Prostate gland (tissue), 2 donors: ENCODE measurements at regions not wholly inside any gene's neighbourhood (a gene's known extent, or its start where the extent isn't known, plus 50 kb on each side); places are given as distances from the start of the nearest gene placed in this dataset.
A peak's percentile ranks its signal among the peaks of the same experiment; 100 is the strongest.

Source experiments
- DNase-seq: peaks from one replicate; pipeline ENCODE4 v3.0.0-alpha.2; 2019; ENCODE audit warnings: low spot score
- H3K27ac ChIP-seq, 2 donors: fragments of 200-600 bp; sonication (generic); 2 replicates each; pipeline ENCODE4 v1.5.1; 2017 to 2019
- H3K27me3 ChIP-seq: fragments of 200-600 bp; sonication (generic); replicated peaks from 2 replicates; pipeline ENCODE4 v1.5.1; 2019; ENCODE audit not compliant: insufficient read depth
- H3K36me3 ChIP-seq, 2 donors: fragments of 200-600 bp; sonication (generic); 1 replicate in 1 of 2; 2 replicates in 1 of 2; pipeline versions ENCODE4 v1.5.1 to v1.8.1; 2017 to 2019
- H3K4me1 ChIP-seq: fragments of 200-600 bp; sonication (generic); replicated peaks from 2 replicates; pipeline ENCODE4 v1.5.1; 2019
- H3K4me3 ChIP-seq, 2 donors: fragments of 200-600 bp; sonication (generic); 2 replicates each; pipeline ENCODE4 v1.5.1; 2017 to 2019
- H3K9me3 ChIP-seq: fragments of 200-600 bp; sonication (generic); 2 replicates; pipeline ENCODE4 v1.5.1; 2017
- CTCF ChIP-seq, 4 experiments: fragments of 200-600 bp in 2 of 4; fragments of 450-650 bp in 2 of 4; sonication (generic) in 2 of 4; IDR thresholded peaks; 1 replicate in 3 of 4; 2 replicates in 1 of 4; pipeline ENCODE4 v1.5.1; 2016 to 2019; ENCODE audit warnings: antibody characterized with exemption in 4 of 4, mild to moderate bottlenecking in 2 of 4, moderate library complexity in 2 of 4
- POLR2A ChIP-seq: fragments of 450-650 bp; IDR thresholded peaks from one replicate; pipeline ENCODE4 v1.6.1; 2016; ENCODE audit warnings: antibody characterized with exemption, mild to moderate bottlenecking
- POLR2AphosphoS5 ChIP-seq: sonication (generic); formaldehyde crosslinking; IDR thresholded peaks from one replicate; pipeline ENCODE4 v1.6.1; 2017; ENCODE audit warnings: antibody characterized with exemption
- WGBS: methylation state at CpG from one replicate; pipeline ENCODE4 v1.1.5; 2018; 5-methylcytosine and 5-hydroxymethylcytosine counted together
- intact Hi-C: fragments of 100-400 bp; cut with DNase I; formaldehyde crosslinking; loops from one replicate; pipeline ENCODE4 v1.14.2; 2022

DNA sequence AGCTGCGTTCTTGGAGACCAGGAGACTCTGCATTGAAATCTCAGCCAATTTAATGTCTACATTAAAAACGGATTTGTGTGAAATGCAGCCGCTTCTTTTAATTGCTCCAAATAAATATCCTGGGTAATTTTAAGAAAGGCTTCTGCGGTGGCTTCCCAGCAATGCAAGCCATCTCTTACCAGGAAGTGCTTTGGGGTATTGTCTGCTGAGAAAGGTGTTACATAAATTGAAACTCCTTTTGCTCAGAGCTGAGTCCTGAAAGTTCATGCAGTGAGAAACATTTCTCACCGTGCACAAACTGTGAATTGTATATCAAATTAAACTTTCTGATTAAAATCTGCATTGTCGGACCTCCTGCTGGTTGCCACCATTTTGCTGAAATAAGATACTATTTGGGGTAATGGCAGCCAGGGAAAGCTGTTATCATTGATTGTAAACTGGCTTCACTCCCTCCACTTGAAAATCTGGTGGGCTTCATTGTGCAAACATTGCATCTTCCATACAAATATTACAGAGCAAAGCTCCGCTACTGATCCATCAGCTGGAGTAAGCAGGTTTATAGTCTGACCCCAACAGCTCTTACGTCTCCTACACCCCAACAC lies 59.5 kb downstream of the ZIC5 start:
- Histone ChIP-seq H3K9me3 (no peaks in the 10 kb centered on the region), H3K36me3 (no peaks in the 10 kb centered on the region), H3K27me3 (no peaks in the 10 kb centered on the region), H3K27ac (no peak overlapping the region), H3K4me1 (no peaks in the 10 kb centered on the region), H3K4me3 (no peak overlapping the region)
- intact Hi-C loops: no loop called here
- no peak for DNase-seq
- no peak for TF ChIP-seq POLR2AphosphoS5
- TF ChIP-seq POLR2A: no peak
- no peak for TF ChIP-seq CTCF (IDR thresholded peaks at IDR 0.05)
- WGBS: 39% methylated on average over 8 of the region's 8 CpGs

DNA sequence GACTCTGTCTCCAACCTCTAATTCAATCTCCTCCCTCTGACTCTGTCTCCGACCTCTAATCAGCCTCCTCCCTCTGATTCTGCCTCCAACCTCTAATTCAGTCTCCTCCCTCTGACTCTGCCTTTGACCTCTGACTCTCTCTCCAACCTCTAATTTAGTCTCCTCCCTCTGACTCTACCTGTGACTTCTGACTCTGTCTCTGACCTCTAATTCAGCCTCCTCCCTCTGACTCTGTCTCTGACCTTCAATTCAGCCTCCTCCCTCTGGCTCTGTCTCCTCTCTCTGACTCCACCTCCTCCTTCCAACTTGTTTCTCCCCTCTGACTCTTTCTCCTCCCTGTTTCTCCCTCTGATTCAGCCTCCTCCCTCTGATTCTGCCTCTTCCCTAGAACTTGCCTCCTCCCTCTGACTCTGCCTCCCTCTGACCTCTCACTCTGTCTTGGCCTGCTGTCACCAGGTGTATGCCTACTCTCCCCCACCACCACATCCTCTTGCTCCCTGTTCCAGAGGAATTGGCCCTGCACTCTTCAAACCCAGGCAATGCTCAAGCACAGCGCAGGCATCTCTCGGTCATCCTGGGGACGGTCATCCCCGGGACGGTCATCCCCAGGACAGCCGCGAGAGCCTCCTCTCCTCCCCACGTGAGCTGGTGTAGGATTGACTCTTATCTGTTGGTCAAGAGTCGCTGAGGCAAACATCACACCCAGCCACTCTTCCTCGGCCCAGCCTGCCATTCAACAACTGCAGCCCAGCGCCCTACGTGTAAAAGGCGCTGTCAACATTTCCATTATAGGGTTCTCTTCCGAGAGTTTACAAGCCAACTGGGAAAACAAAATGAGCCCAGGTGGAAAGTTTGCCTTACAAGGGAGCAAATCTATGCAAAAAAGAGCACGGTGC lies 60.2 kb downstream of the ZIC5 start:
- TF ChIP-seq POLR2AphosphoS5: peak; percentile 44
- TF ChIP-seq CTCF (IDR thresholded peaks at IDR 0.05): no peak
- no peak for TF ChIP-seq POLR2A
- WGBS: 38% methylated on average over 16 of the region's 16 CpGs
- Histone ChIP-seq H3K36me3 (no peaks in the 10 kb centered on the region), H3K4me1 (no peaks in the 10 kb centered on the region), H3K9me3 (no peaks in the 10 kb centered on the region), H3K4me3 (no peak overlapping the region), H3K27ac (no peak overlapping the region), H3K27me3 (no peaks in the 10 kb centered on the region)
- DNase-seq: peak; percentile 30
- intact Hi-C loops: no loop called here

DNA sequence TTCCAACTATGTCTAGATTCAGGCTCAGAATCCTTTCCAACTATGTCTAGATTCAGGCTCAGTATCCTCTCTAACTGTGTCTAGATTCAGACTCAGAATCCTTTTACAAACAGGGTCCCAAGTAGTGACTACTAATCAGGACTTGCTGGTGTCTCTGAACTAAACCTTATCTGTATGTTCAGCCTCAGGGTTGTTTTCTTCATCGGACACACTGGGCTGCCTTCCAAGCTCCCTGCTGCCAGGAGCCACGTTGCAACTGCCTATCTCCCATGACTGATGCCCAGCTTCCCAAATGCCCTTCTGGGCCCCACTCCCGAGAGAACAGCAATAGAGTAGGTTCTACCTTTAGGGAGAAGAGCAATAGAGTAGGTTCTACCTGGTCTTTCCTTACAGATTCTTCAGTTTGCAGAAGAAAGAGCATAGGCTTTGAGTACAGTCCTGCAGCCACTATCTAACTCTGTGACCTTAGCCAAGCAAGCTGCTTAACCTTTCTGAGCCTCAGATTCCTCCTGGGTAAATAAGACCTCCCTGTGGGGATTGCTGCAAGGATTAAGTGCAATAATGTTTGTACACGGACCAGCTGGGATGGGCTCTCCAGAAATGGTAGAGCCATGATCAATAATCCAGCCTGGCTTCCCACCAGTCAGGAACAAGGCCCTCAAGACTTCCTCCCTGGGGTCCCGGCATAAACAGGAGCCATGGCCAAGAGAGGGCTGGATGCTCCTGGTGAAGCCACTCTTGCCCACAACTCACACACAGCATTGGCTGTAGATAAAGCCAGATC lies 61.5 kb downstream of the ZIC5 start:
- Histone ChIP-seq H3K36me3 (no peaks in the 10 kb centered on the region), H3K27ac (no peak overlapping the region), H3K9me3 (no peaks in the 10 kb centered on the region), H3K4me3 (no peak overlapping the region), H3K4me1 (no peaks in the 10 kb centered on the region), H3K27me3 (no peaks in the 10 kb centered on the region)
- TF ChIP-seq CTCF (IDR thresholded peaks at IDR 0.05) (no peak), POLR2AphosphoS5 (no peak), POLR2A (no peak)
- WGBS: 50% methylated on average over 5 of the region's 5 CpGs
- intact Hi-C loops: no loop called here
- DNase-seq: no peak

GRCh38 chr13:99909097-99909835 lies 62.3 kb downstream of the ZIC5 start:
- H3K36me3 ChIP-seq: no peaks in the 10 kb centered on the region
- no peaks in the 10 kb centered on the region for H3K4me1 ChIP-seq
- no peak for TF ChIP-seq CTCF (IDR thresholded peaks at IDR 0.05)
- no peak for TF ChIP-seq POLR2AphosphoS5
- TF ChIP-seq POLR2A: no peak
- no peaks in the 10 kb centered on the region for H3K9me3 ChIP-seq
- H3K4me3 ChIP-seq: no peak overlapping the region
- DNase-seq: no peak
- H3K27ac ChIP-seq: no peak overlapping the region
- 95% methylated on average over 2 of the region's 2 CpGs for WGBS
- intact Hi-C loops: no loop called here
- no peaks in the 10 kb centered on the region for H3K27me3 ChIP-seq
